ENCODE measurements at regions not wholly inside any gene's neighbourhood (a gene's known extent, or its start where the extent isn't known, plus 50 kb on each side); places are given as distances from the start of the nearest gene placed in this dataset.

- 61% methylated on average over 2 of the region's 2 CpGs for WGBS
- no peaks in the 10 kb centered on the region for H3K27me3 ChIP-seq (replicated peaks; ENCODE audit: insufficient read depth)
- no peak for TF ChIP-seq POLR2AphosphoS5 (IDR thresholded peaks at IDR 0.05)
- TF ChIP-seq CTCF (IDR thresholded peaks at IDR 0.05) = no peak
- TF ChIP-seq POLR2A (IDR thresholded peaks at IDR 0.05) = no peak
- no peak overlapping the region for H3K27ac ChIP-seq
- H3K4me1 ChIP-seq (replicated peaks) = no peaks in the 10 kb centered on the region
- H3K4me3 ChIP-seq = no peak overlapping the region
- no peak for DNase-seq (ENCODE audit: low spot score)
- no peaks in the 10 kb centered on the region for H3K36me3 ChIP-seq
- H3K9me3 ChIP-seq = no peaks in the 10 kb centered on the region
- intact Hi-C loops (cut with DNase I) = no loop called here
Measured at GRCh38 chr17:71251276-71251675, 869.5 kb upstream of the SOX9 start.

GRCh38 chr17:71251951-71252350, 868.9 kb upstream of the SOX9 start:
- 82% methylated on average over 2 of the region's 2 CpGs for WGBS
- Histone ChIP-seq H3K27ac (no peak overlapping the region), H3K27me3 (replicated peaks; ENCODE audit: insufficient read depth) (no peaks in the 10 kb centered on the region), H3K36me3 (no peaks in the 10 kb centered on the region), H3K4me1 (replicated peaks) (no peaks in the 10 kb centered on the region), H3K4me3 (no peak overlapping the region), H3K9me3 (no peaks in the 10 kb centered on the region)
- no peak for DNase-seq (ENCODE audit: low spot score)
- TF ChIP-seq POLR2AphosphoS5 (IDR thresholded peaks at IDR 0.05) (no peak), POLR2A (IDR thresholded peaks at IDR 0.05) (no peak), CTCF (IDR thresholded peaks at IDR 0.05) (no peak)
- intact Hi-C loops (cut with DNase I) = no loop called here

- intact Hi-C loops (cut with DNase I) = no loop called here
- no peaks in the 10 kb centered on the region for H3K4me1 ChIP-seq (replicated peaks)
- no peak for DNase-seq (ENCODE audit: low spot score)
- WGBS = 39% methylated on average over 1 of the region's 1 CpG
- H3K27ac ChIP-seq = no peak overlapping the region
- H3K9me3 ChIP-seq = no peaks in the 10 kb centered on the region
- TF ChIP-seq POLR2A (IDR thresholded peaks at IDR 0.05) (no peak), POLR2AphosphoS5 (IDR thresholded peaks at IDR 0.05) (no peak), CTCF (IDR thresholded peaks at IDR 0.05) (no peak)
- no peaks in the 10 kb centered on the region for H3K27me3 ChIP-seq (replicated peaks; ENCODE audit: insufficient read depth)
- no peaks in the 10 kb centered on the region for H3K36me3 ChIP-seq
- no peak overlapping the region for H3K4me3 ChIP-seq
Measured at GRCh38 chr17:71252436-71252835, 868.4 kb upstream of the SOX9 start.

- intact Hi-C loops (cut with DNase I) = no loop called here
- Histone ChIP-seq H3K9me3 (no peaks in the 10 kb centered on the region), H3K4me3 (no peak overlapping the region), H3K27ac (no peak overlapping the region), H3K27me3 (replicated peaks; ENCODE audit: insufficient read depth) (no peaks in the 10 kb centered on the region), H3K36me3 (no peaks in the 10 kb centered on the region), H3K4me1 (replicated peaks) (no peaks in the 10 kb centered on the region)
- DNase-seq (ENCODE audit: low spot score) = no peak
- TF ChIP-seq POLR2AphosphoS5 (IDR thresholded peaks at IDR 0.05) (no peak), POLR2A (IDR thresholded peaks at IDR 0.05) (no peak), CTCF (IDR thresholded peaks at IDR 0.05) (no peak)
- 92% methylated on average over 2 of the region's 2 CpGs for WGBS
Measured at GRCh38 chr17:71257096-71257495, 863.7 kb upstream of the SOX9 start.

GRCh38 chr17:71260366-71260940, 860.4 kb upstream of the SOX9 start:
- Histone ChIP-seq H3K27me3 (replicated peaks; ENCODE audit: insufficient read depth) (no peaks in the 10 kb centered on the region), H3K27ac (no peak overlapping the region), H3K9me3 (no peaks in the 10 kb centered on the region), H3K4me3 (no peak overlapping the region), H3K4me1 (replicated peaks) (no peaks in the 10 kb centered on the region), H3K36me3 (no peaks in the 10 kb centered on the region)
- intact Hi-C loops (cut with DNase I) = no loop called here
- WGBS = 59% methylated on average over 6 of the region's 6 CpGs
- no peak for DNase-seq (ENCODE audit: low spot score)
- TF ChIP-seq POLR2A (IDR thresholded peaks at IDR 0.05) (no peak), CTCF (IDR thresholded peaks at IDR 0.05) (no peak), POLR2AphosphoS5 (IDR thresholded peaks at IDR 0.05) (no peak)
